Renal cortical epithelial cell (primary cell): ENCODE measurements at regions not wholly inside any gene's neighbourhood (a gene's known extent, or its start where the extent isn't known, plus 50 kb on each side); places are given as distances from the start of the nearest gene placed in this dataset.
"Not testable (repeated sequence)": the region's sequence is repeated elsewhere in the genome, so short reads cannot be mapped to it uniquely, and the experiment has no call there.

Experiments used
- DNase-seq: peaks from one replicate; pipeline ENCODE4 v3.0.0-alpha.2; 2011; ENCODE audit warnings: low read depth

GRCh38 chr7:155377071-155377837 lies 79.6 kb downstream of the INSIG1 start:
- no peak for DNase-seq

DNA sequence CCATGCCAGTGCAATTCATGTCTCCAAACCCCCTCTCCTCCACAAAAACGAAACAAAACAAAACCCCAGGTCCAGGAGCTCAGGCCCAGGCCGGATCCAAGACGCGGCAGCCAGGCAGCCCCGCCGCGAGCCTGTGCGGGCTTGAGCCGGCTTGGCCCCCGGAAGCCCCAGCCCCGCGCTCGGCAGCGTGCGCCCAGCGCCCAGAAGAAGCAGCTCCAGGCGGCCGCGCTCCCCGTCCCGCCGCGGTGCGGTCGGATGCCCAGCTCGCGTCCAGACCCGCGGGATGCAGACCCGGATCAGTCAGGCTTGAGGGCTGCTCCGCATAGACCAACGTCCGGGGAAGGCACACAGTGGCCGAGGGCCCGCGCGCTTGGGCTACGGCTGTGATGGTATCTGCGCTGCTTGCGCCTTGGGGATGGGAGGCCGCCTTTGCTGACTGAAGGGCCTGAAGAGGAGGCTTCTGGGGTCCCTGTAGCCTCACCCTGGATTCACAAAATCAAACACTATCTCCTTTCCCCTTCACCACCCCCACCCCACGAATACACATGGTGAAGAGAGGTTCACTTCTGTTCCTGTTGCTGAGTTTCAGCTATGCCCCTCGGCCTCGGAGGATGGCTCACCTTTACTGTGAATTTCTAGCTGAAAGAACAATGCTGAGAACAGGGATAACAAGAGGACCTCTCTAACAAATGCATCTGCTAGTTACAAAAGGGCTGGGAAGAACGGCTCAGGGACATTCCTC lies 79.9 kb upstream of the EN2 start:
- no peak for DNase-seq

- DNase-seq: no peak
Measured at GRCh38 chr7:155378580-155378934, 79.4 kb upstream of the EN2 start.

DNA sequence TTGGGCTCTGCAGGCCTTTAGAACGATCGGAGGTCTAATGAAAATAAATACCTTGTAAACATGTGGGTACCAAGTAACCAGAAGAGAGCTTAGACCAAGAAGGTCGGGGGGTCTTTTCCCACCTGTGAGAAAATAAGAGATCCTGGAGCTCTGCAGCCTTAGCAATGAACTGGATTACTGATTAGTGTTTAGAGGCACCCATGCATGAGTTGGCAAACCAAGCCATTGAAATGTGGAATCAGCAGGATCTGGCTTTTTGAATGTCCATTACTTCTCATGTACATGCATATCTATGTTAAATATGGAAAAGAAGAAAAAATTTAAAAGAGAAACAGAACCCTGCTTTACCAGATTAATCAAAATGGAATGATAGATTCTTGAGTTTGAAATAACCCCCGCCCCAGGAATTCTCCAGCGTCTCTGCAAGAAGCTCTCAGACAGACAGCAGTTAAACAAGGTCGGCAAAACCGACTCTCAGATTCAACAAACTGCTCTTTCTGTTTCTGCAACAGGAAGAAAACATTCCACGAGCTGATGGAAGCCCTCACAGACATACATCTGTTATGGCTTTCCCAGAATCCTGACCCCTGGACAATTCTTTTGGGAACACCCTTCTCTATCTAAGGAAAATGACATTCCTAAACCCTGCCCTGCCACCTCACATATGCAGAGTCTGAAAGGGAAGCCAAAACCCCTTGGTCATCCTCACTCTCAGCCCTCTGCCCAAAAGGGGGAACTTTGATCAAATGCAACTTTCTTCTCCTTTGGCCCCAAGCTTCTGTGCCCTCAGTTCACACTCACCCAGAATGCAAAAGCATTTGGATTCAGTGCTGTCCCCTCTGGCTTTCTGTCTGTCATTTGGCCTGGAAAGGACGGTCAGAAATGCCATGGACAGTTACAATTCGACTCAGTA lies 78.7 kb upstream of the EN2 start:
- no peak for DNase-seq

- peak; percentile 49 for DNase-seq
Measured at GRCh38 chr7:155380221-155380861, 77.6 kb upstream of the EN2 start.

- no peak for DNase-seq
Measured at GRCh38 chr7:155380976-155381851, 76.7 kb upstream of the EN2 start.

GRCh38 chr7:155381852-155382801 lies 75.8 kb upstream of the EN2 start:
- no peak for DNase-seq

DNA sequence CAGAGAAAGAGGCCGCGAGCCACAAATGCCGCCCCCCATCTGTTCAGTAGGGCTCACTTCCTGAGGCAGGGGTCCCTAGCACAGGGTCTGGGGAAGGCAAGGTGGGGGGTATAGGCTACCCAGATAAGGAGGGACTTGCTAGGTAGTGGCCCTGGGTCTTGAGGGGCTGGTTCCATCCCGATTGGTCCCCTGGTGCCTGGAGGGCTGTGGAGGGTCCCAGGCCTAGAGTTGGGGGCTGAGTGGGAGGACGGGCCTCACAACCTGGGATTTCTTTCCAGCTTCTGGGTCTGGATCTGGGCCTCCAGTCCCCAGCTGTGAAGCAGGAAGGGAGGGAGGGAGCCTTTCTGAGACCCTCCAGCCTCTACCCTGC lies 75.1 kb upstream of the EN2 start:
- DNase-seq: no peak

- no peak for DNase-seq
Measured at GRCh38 chr7:155383756-155384491, 74.0 kb upstream of the EN2 start.

DNA sequence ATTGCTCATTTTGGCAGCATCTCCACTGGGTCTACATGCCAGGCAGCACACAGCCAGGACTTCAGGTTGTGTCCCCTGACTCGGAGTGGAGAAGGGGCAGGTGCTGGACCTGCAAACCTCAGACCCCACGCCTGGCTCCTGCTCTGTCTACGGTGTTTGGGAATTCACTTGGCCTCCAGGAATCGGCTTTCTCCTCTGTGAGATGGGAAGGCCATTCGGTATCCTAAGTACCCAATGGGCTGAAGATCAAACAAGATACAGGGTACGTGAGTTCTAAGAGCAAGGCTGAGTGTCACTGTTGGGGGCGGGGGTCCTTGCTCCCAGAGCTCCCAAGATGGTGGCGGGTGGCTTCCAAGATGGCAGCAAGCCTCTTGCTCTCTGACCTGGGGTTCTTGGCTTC lies 73.2 kb upstream of the EN2 start:
- DNase-seq: no peak

DNA sequence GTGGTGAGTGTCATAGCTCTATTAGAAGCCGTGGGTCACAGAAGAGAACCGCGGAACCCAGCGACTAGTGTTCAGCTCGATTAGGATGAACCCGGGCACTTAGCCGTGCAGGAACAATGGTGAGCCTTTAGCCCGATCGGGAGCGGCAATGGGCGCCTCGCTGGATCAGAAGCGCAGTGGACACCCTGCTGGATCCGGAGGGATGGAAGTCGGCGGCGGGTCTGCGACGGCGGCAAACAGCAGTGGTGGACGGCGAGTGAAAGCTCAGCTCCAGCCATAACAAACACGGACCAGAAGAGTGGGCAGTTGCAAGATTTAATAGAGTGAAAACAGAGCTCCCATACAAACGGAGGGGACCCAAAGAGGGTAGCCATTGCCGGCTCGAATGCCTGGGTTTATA lies 72.7 kb upstream of the EN2 start:
- DNase-seq: not testable (repeated sequence)

GRCh38 chr7:155386608-155387007 lies 71.3 kb upstream of the EN2 start:
- DNase-seq: no peak

- DNase-seq: no peak
Measured at GRCh38 chr7:155387066-155387620, 70.8 kb upstream of the EN2 start.

DNA sequence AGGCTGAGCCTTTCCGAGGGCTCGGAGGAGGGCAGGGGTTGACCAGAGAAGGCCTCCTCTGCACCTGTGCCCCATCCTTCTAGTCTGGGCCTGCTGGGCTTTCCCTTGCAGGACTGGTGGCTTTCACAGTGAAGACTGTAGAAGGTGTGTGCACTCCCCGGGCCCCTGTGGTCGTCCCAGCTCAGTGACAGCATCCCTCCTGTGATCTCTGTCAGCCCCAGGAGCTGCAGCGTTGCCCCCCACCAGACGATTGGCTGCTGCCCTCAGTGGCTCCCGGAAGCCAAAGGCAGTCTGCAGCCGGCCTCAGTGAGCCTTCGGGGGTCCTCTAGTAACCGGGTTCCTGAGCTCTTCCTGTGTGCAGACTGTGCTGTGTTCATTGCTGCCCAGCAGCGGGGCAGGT lies 69.4 kb upstream of the EN2 start:
- DNase-seq: no peak

DNA sequence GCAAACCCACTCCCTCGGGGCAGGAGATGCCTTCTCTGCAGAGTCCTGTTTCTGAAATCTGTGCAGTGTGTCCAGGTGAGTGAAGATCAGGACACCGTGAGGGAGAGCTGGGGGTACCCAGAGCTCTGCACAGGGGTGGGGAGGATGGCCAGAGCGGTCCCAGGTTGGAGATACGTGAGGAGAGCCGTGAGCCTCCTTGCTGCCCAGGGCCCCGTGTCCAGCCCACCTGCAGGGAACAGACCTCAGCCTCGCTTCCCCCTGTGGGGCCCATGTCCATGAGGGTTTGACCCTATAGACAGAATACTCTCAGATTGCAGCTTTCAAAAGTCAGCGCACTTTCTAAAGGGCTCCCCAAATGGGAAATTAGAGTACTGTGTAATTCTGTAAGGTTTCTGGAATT lies 66.5 kb upstream of the EN2 start:
- no peak for DNase-seq

GRCh38 chr7:155392726-155393570 lies 65.0 kb upstream of the EN2 start:
- DNase-seq: no peak

- DNase-seq: no peak
Measured at GRCh38 chr7:155394413-155394812, 63.5 kb upstream of the EN2 start.
